HepG2 (cell line): ENCODE measurements at regions not wholly inside any gene's neighbourhood (a gene's known extent, or its start where the extent isn't known, plus 50 kb on each side); places are given as distances from the start of the nearest gene placed in this dataset.

Experiments
- ATAC-seq: fragments of 200-7000 bp; cut with Tn5 transposase; 3 replicates; pipeline ENCODE4 v1.9.1; 2020; ENCODE audit warnings: mild to moderate bottlenecking, moderate library complexity
- BruUV-seq: library from RNA; stranded (reverse); fragments of 400-500 nt; replicated peaks from 2 replicates; lab custom pipeline; 2021; lab: Mats Ljungman, UMichigan
- CTCF ChIA-PET: fragments of 300-600 bp; formaldehyde crosslinking; extraction: SDS; loops from one replicate; lab custom pipeline; 2021; ENCODE audit warnings: low total read pairs, inconsistent platforms, low intra/inter-chr PET ratio; lab: Yijun Ruan, JAX
- POLR2A ChIA-PET: fragments of 350-600 bp; sonication (Branson Sonifier 250); formaldehyde crosslinking; loops from one replicate; lab custom pipeline; 2020; ENCODE audit warnings: antibody characterized with exemption, inconsistent platforms; lab: Yijun Ruan, JAX
- DNase-seq: peaks from one replicate; pipeline ENCODE4 v3.0.0-alpha.2; 2015; ENCODE audit warnings: low spot score
- FAIRE-seq: peaks from 3 replicates; lab custom pipeline; 2011; peaks lifted over from hg19 to GRCh38; lab: Jason Lieb, UNC
- H2AFZ ChIP-seq: one replicate; pipeline ENCODE4 v1.6.1; 2011; ENCODE audit warnings: low read length, inconsistent platforms
- H3K27ac ChIP-seq: fragments of 300-600 bp; 3 replicates; pipeline ENCODE4 v1.8.0; 2011; ENCODE audit warnings: mixed run types, mild to moderate bottlenecking, mixed read lengths, low read length, inconsistent platforms; ENCODE audit not compliant: insufficient read depth; ENCODE audit errors: extremely low read length
- H3K27me3 ChIP-seq, 2 experiments: fragments of 200-600 bp in 1 of 2; 2 replicates in 1 of 2; 3 replicates in 1 of 2; pipeline versions ENCODE4 v1.6.0 to v1.8.0; 2011; ENCODE audit warnings: low read length in 2 of 2, mild to moderate bottlenecking in 2 of 2, moderate library complexity in 2 of 2, inconsistent platforms in 1 of 2; ENCODE audit not compliant: insufficient read depth in 2 of 2, control insufficient read depth in 1 of 2
- H3K36me3 ChIP-seq, 2 experiments: fragments of 200-600 bp in 1 of 2; replicated peaks in 1 of 2; 2 replicates in 1 of 2; 3 replicates in 1 of 2; pipeline versions ENCODE4 v1.5.1 to v1.8.0; 2011; ENCODE audit warnings: low read length in 2 of 2, inconsistent platforms in 1 of 2; ENCODE audit not compliant: insufficient read depth in 2 of 2, control insufficient read depth in 1 of 2
- H3K4me1 ChIP-seq: 2 replicates; pipeline ENCODE4 v1.5.1; 2012; ENCODE audit warnings: low read length, inconsistent platforms; ENCODE audit not compliant: insufficient read depth
- H3K4me2 ChIP-seq: 2 replicates; pipeline ENCODE4 v1.6.0; 2011; ENCODE audit warnings: low read depth, low read length, inconsistent platforms
- H3K4me3 ChIP-seq, 3 experiments: fragments of 200-600 bp in 1 of 3; sonication (generic), shearing (Covaris generic) in 1 of 3; replicated peaks in 1 of 3; 2 replicates each; pipeline ENCODE4 v1.5.1; 2011 to 2016; ENCODE audit warnings: low read length in 3 of 3, inconsistent platforms in 2 of 3, low read depth in 2 of 3, mild to moderate bottlenecking in 2 of 3, control low read depth in 1 of 3, mixed read lengths in 1 of 3; ENCODE audit not compliant: insufficient read depth in 1 of 3
- H3K79me2 ChIP-seq: one replicate; pipeline ENCODE4 v1.6.1; 2011; ENCODE audit warnings: low read length, inconsistent platforms; ENCODE audit not compliant: insufficient read depth
- H3K9ac ChIP-seq: 2 replicates; pipeline ENCODE4 v1.6.0; 2011; ENCODE audit warnings: mild to moderate bottlenecking, low read depth, low read length, inconsistent platforms; ENCODE audit not compliant: insufficient read depth
- H3K9me3 ChIP-seq: 2 replicates; pipeline ENCODE4 v1.5.1; 2012; ENCODE audit warnings: mild to moderate bottlenecking, low read length
- H4K20me1 ChIP-seq: 2 replicates; pipeline ENCODE4 v1.6.0; 2011; ENCODE audit warnings: inconsistent platforms, mild to moderate bottlenecking, low read length, moderate library complexity; ENCODE audit not compliant: insufficient read depth
- BORCS8-MEF2B ChIP-seq: sonication (generic); formaldehyde crosslinking; IDR thresholded peaks from 2 replicates; pipeline ENCODE4 v1.8.0; 2022; ENCODE audit warnings: mild to moderate bottlenecking, missing genetic modification reagents
- DPF2 ChIP-seq: sonication (generic); formaldehyde crosslinking; IDR thresholded peaks from 2 replicates; pipeline ENCODE4 v1.4.0; 2020; ENCODE audit warnings: mild to moderate bottlenecking, low read depth, missing genetic modification reagents, borderline replicate concordance
- FLYWCH1 ChIP-seq: sonication (generic); formaldehyde crosslinking; IDR thresholded peaks from 2 replicates; pipeline ENCODE4 v1.8.1; 2023; ENCODE audit warnings: mild to moderate bottlenecking, missing genetic modification reagents
- IRF9 ChIP-seq: sonication (generic); formaldehyde crosslinking; IDR thresholded peaks from 2 replicates; pipeline ENCODE4 v1.8.0; 2022; ENCODE audit warnings: missing genetic modification reagents, mild to moderate bottlenecking, borderline replicate concordance
- JARID2 ChIP-seq: sonication (generic); formaldehyde crosslinking; IDR thresholded peaks from 2 replicates; pipeline ENCODE4 v1.8.1; 2023; ENCODE audit warnings: missing genetic modification reagents, inconsistent platforms; ENCODE audit not compliant: insufficient replicate concordance
- NFE2L2 ChIP-seq: fragments of 150-350 bp; IDR thresholded peaks from 2 replicates; pipeline ENCODE4 v1.6.1; 2014; ENCODE audit warnings: low read length
- RERE ChIP-seq: IDR thresholded peaks from 2 replicates; pipeline ENCODE4 v1.6.1; 2016; ENCODE audit warnings: low read depth, missing genetic modification reagents, missing compliant biosample characterization
- U2AF2 ChIP-seq: fragments of 200-400 bp; formaldehyde crosslinking; IDR thresholded peaks from 2 replicates; pipeline ENCODE4 v1.6.1; 2017; ENCODE audit warnings: low read depth, mild to moderate bottlenecking, low read length
- ZNF331 ChIP-seq: sonication (generic); formaldehyde crosslinking; IDR thresholded peaks from 2 replicates; pipeline ENCODE4 v1.4.0; 2020; ENCODE audit warnings: missing genetic modification reagents
- ZNF441 ChIP-seq: sonication (generic); formaldehyde crosslinking; IDR thresholded peaks from 2 replicates; pipeline ENCODE4 v1.7.0; 2021; ENCODE audit warnings: missing genetic modification reagents, borderline replicate concordance
- ZNF570 ChIP-seq: sonication (generic); formaldehyde crosslinking; IDR thresholded peaks from 2 replicates; pipeline ENCODE4 v1.4.0; 2020; ENCODE audit warnings: mild to moderate bottlenecking, missing genetic modification reagents, borderline replicate concordance
- ZNF577 ChIP-seq: sonication (generic); formaldehyde crosslinking; IDR thresholded peaks from 2 replicates; pipeline ENCODE4 v1.4.0; 2020; ENCODE audit warnings: mild to moderate bottlenecking, low read depth, missing genetic modification reagents, borderline replicate concordance
- ZNF710 ChIP-seq: sonication (generic); formaldehyde crosslinking; IDR thresholded peaks from 2 replicates; pipeline ENCODE4 v1.5.0; 2020; ENCODE audit warnings: mild to moderate bottlenecking, missing genetic modification reagents, borderline replicate concordance
- WGBS: methylation state at CpG from one replicate; pipeline ENCODE4 v1.1.6; 2017; ENCODE audit warnings: low lambda C conversion rate; 5-methylcytosine and 5-hydroxymethylcytosine counted together
- in situ Hi-C: cut with HindIII; loops from 2 replicates; pipeline ENCODE4 v1.10.0; 2017; ENCODE audit warnings: low pct_unique_long_range_greater_than_20kb; ENCODE audit not compliant: extremely low pct_ligation_motif_present
- intact Hi-C: fragments of 100-400 bp; cut with micrococcal nuclease; formaldehyde crosslinking; loops from one replicate; pipeline ENCODE4 v1.10.0; 2022; ENCODE audit not compliant: unreplicated experiment

GRCh38 chr12:77710209-77710608 is 120.5 kb upstream of the NAV3 start (continued):
- no peak for TF ChIP-seq NFE2L2

GRCh38 chr12:77697126-77697525 is 133.6 kb upstream of the NAV3 start:
- no peaks in the 10 kb centered on the region for H3K79me2 ChIP-seq
- 6% methylated on average over 1 of the region's 1 CpG for WGBS
- DNase-seq = no peak
- no peaks in the 10 kb centered on the region for H3K9me3 ChIP-seq
- no peak overlapping the region for H3K4me2 ChIP-seq
- ChIA-PET POLR2A (no interaction called here), CTCF (no interaction called here)
- no peak overlapping the region for H3K27ac ChIP-seq
- in situ Hi-C loops = loop anchor here (25.0 kb wide), 1 partner anchor 1085 kb away; no protein-coding TSS in a partner anchor
- no peak for FAIRE-seq
- no peak overlapping the region for H3K4me3 ChIP-seq
- H3K27me3 ChIP-seq = no peaks in the 10 kb centered on the region
- ATAC-seq = no peak
- no peak overlapping the region for H3K9ac ChIP-seq
- H4K20me1 ChIP-seq = no peaks in the 10 kb centered on the region
- H3K36me3 ChIP-seq = no peaks in the 10 kb centered on the region
- intact Hi-C loops = no loop called here
- TF ChIP-seq IRF9 (CRISPR knock-in tag) (no peak), FLYWCH1 (no peak), ZNF577 (CRISPR knock-in tag) (no peak), JARID2 (CRISPR knock-in tag) (no peak), BORCS8-MEF2B (CRISPR knock-in tag) (no peak), U2AF2 (no peak), ZNF441 (CRISPR knock-in tag) (no peak), ZNF570 (no peak), ZNF710 (CRISPR knock-in tag) (no peak), ZNF331 (no peak), DPF2 (CRISPR knock-in tag) (no peak), RERE (CRISPR knock-in tag) (no peak)
- no peak overlapping the region for H2AFZ ChIP-seq
- no peaks in the 10 kb centered on the region for H3K4me1 ChIP-seq
- BruUV-seq = no TSS peak
